ENCODE measurements at regions not wholly inside any gene's neighbourhood (a gene's known extent, or its start where the extent isn't known, plus 50 kb on each side); places are given as distances from the start of the nearest gene placed in this dataset.

DNA sequence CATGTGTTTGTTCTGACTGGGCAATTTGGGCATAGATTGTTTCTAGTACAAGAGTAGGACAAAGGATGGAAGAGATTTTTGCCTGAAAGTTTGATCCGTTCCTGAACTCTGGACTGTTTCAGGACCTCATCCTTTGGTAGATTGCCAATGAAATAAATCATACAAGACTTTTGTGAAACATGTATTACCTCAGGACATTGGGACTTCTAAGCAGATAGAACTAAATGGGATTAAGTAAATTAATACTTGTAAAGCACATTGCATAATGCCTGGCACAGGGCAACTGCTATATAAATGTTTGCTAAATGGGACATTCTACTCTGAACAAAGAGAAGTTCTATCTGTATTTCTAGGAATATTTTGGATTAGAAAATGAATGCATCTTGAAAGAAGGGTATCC, 164.8 kb upstream of the RPS6KA3 start:
- no peak for DNase-seq (ENCODE audit: low read depth)

DNA sequence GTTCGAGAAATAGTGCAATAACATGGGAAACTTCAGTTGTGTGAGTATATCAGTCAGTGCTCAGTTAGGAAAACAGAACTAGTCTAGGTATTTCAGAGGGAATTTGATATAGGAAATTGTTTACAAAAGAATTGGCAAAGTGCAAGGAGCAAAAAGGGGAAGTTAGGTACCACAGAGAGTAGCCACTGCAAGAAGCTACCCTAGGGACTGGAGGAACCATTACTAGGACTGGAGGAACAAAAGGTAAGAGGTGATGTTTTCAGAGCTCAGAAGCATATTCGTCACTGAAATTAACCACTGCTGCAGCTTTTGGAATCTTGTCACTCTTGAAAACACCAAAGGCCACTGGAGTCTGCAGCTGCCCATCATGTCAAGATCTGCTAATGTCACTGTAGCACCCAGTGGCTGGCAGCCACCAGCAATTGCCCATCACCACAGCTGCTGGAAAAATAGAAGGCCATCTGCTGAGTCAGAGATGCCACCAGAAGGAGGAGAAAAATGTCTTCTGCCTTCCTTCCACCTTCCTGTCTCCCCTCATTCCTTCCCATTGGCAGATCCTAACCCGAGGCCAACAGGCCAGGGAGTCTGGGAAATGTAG, 160.6 kb upstream of the RPS6KA3 start:
- DNase-seq (ENCODE audit: low read depth) = no peak

DNA sequence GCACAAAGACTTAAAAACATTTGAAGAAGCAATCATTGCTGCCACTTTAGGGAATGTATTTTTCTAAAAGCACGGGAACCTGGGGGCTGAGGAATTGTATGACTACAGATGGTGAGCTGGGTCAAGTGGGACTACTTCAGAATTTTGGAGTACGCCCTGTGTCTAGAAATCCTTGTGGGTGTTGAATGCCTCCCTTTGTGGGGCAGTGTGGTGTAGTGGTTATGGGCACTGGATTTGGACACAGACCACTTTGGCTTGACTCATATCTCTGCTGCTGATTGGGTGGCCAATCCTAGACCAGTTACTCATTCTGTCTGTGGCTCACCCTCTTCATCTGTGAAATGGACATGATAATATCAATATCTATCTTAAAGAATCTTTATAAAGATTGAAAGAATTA, 155.0 kb upstream of the RPS6KA3 start:
- DNase-seq (ENCODE audit: low read depth) = no peak

DNA sequence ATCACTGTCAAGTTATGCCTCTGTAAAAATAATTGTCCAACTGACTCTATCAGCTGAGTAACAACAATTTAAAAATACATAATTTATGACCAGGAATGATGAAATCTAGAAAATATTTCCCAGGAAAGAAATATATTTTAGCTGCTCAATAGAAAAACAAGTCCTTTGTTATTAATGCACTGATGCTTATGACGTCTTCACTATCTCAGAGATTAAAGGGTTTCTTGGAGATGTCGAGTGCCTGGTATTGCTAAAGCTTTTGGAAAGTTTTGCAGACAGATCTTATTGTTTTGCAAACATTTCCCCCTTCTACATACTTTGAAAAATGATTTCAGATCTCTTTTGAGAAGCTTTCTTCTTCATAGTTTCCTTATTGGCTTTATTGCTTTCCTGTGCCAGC, 154.6 kb upstream of the RPS6KA3 start:
- DNase-seq (ENCODE audit: low read depth) = no peak

DNA sequence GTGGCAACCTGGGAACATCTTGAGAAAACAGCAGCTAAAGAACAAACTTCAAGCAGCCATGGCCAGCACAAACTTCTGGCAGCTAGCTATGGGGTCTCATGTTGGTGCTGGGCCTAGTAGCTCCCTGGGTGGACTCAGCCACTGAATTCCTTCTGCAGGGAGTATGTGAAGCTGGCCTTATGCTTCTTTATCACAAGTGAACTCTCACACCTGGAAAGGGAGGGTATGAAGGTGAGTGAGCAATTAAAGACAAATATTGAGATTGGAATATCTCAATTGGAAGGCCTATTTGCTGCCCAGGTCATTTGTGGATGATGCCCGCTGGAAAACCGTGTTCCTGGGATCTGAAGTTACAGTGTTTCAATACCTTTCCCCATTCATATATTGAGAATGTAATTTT, 153.3 kb upstream of the RPS6KA3 start:
- DNase-seq (ENCODE audit: low read depth) = no peak

DNA sequence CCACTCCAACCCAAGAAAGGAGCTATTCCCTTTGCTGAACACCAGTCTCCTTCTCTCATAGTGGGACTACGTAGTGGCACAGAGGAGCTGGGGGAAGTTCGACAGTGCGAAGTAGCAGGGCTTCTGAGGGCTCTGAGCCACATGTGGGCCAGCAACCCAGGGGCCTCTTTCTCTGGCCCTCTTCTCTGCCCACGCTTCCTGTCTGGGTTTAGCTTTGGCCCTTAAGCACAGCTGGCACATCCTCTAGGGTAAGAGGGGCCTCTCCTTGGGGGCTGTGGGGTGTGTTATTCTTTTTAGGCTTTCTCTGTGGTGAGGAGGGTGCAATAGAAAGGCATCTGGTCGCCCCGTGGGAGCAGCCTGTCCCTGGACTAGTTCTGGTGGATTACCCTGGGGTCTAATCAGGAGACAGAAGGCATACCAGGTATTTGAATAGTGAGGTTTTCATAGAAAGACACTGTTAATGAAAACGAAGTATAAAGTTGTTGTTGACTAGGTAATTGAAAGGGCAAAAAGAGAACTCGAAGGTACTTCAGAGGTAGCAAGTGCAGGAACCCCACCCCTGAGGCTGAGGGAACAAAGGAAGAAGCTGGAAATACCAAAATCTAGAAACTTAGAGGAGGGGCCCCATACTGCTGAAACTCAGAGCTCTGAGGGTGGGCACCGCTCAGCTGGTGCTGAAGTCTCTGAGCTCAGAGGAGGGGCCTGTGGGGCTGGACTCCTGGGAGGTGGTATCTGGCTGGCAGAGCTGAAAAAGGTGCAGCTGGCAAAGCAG, 151.9 kb upstream of the RPS6KA3 start:
- DNase-seq (ENCODE audit: low read depth) = no peak

DNA sequence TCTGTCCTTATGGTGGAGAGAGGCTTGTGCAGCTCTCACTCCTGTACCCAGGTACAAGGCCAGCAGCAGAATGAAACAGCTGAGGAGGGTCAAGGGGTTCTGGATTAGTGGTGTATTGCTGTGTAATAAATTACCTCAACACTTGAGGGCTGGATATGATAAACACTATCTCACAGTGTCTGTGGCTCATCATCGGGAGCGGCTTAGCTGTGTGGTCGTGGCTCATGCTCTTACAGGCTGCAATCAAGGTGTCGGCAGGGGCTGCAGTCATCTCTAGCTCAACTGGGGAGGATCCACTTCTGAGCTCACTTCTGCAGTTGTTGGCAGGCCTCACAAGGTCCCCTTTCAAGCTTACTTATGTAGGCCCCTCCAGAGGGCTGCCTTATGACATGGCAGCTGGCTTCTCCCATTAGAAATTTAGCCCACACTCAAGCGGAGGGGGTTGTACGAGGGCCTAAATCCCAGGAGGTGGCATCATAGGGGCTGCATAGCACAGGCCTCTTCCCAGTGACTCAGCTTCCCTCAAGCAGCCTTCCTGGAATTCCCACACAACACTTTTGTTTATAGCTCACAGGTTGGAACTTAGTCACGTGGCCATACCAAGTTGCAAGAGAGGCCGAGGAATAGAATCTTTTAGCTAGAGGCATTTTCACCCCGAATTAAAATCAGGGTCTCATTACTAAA, 148.2 kb upstream of the RPS6KA3 start:
- no peak for DNase-seq (ENCODE audit: low read depth)

DNA sequence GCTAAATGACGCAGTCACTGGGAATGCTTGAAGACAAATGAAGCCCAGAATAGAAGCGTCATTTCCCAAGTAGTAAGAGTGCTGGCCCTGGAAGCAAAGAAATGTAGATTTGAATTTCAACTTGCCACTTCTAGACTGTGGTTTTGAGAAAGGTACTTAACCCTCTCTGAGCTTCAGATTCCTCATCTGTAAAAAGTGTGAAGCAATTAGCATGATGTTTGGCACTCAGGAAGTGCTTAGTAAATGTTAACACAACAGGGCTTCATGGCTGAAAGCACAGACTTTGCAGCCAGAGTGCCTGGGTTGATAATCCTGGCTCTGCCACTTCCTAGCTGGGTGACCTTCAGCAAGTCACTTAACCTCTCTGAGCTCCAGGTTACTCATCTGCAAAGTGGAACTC, 147.4 kb upstream of the RPS6KA3 start:
- no peak for DNase-seq (ENCODE audit: low read depth)

DNA sequence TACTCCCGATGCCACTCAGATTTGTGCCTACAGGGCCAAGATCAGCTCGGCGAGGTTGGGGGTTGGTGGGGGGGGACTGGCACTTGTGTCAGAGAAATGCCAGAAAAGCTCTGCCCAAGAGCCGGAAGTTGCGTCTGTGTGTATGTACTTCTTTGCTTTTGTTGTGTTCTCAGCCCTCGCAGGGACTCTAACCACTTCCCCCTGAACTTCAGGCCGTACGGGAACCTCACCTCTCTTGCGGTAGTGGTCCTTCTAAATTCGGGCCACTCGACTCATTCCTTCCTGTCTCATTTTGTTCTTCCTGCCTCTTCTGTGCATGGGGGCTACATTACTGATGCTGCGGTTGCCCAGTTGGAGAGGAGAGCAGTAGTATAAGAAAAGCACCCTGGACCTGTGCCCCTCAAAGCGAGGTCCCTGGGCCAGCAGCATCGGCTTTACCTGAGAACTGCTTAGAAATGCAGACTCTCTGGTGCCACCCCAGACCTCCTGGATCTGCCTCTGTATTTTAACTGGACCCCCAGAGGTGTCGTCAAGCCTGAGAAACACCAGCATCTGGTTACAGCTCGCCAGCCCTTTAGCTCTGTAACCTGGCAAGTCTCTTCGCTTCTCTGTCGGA, 146.3 kb upstream of the RPS6KA3 start:
- no peak for DNase-seq (ENCODE audit: low read depth)

DNA sequence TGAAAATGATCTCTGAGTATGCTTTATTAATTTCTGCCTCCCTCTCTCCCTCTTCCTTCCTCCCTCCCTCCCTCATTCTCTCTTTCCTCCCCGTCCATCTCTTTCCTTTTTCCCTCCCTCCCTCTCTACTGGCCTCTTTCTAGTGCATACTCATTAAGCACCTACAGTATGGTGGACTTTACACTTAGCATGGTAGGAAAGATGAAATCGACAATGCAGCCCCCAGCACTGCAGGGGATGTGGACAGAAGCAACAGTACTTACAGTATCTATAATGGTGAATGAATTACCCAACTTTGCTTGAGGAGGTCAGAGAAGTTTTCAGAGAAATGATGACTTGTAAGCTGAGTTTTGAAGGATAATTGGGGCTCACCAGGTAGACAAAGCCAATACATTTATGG, 143.8 kb upstream of the RPS6KA3 start:
- DNase-seq (ENCODE audit: low read depth) = no peak

DNA sequence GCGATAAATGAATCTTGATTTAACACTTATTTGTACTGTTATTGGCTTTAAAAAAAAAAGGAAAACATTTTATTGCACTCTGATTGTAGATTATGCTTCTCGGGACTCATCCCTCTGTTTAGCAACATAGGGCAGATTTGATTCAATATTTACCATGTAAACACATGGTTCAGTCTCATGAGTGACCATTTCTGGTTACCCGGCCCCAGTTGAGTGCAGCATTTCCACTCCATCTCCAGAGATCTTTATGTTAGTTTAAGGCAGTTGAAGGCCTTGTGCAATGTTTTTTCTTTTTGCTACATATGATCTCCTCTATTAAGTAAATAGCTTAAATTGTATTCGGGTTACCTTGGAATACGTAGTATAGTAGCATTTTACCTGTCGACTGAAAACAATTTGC, 143.3 kb upstream of the RPS6KA3 start:
- DNase-seq (ENCODE audit: low read depth) = no peak

DNA sequence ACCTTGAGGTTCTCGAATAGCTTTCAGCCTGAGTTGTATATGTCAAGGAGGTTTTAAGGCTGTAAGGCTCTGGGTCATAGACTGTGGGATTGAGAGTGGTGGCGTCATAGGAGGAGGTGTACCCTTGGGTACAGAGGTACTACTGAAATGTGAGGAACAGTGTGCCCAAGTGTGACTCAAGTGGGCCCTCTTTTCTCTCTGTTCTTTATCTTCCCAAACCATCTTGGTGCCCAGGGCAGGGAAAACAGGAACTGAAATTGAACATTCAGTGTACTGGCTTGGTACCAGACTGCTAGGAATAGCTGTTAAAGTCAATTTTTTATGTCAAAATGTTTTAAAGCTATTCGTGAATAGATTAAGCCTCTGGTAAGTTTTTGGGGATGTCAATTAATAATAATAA, 136.2 kb upstream of the RPS6KA3 start:
- no peak for DNase-seq (ENCODE audit: low read depth)

DNA sequence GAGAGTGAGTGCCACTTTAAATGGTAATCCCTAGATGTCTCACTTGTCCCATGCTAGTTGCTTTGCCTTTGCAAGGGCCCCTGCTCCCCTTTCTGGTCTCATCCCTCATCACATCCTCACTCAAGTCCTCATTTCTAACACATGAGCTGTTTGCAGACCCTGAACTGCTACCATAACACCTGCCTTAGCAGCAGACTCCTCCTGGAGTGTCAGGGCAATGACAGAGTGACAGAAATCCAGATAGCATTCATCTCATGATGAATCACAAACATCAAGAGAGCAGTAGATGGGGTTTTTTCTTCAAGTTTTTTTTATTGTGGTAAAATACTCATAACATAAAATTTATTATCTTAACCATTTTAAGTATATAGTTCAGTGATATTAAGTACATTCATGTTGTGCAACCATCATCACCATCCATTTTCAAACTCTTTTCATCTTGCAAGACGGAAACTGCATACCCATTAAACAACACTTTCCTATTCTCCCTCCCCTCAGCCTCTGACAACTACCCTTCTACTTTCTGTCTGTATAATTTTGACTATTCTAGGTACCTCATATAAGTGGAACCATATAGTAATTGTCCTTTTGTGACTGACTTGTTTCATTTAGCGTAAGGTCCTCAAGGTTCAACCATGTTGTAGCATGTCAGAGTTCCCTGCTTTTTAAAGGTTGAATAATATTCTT, 133.2 kb upstream of the RPS6KA3 start:
- no peak for DNase-seq (ENCODE audit: low read depth)

DNA sequence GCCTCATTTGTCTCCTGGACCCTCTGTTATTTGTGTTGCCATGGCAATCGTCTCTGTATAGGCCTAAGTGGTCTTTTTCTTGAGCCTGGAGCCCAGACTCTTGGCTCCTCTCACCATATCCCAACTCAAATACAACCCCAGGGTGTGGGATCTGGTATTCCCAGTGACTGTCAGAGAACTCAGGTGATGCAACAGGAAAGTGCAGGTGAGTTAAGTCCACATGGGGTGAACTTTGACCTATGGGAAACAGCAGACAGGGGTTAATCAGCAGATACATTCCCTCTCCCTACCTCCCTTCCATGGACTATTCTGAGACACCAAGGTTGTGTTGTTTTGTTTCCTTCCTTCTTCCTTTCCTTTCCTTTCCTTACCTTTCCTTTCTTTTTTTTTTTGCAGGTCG, 130.9 kb upstream of the RPS6KA3 start:
- no peak for DNase-seq (ENCODE audit: low read depth)

DNA sequence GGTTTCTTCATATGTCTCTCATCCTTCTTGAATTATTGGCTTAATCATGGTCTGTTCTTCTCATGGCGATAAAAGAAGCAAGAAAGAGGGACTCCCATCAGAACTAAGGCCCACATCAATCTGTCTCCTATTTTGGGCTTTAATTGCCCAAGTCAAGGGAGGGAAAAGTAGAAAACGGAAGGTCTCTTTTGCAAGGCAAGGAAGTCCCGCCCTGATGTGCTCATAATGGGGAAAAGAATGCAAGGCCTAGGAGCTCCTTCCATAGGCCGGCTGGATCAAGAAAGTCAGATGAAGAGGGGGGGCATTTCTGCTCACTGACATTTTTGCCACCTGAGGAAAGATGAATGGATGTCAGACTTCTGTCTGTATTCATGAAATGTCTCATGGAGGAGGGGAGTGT, 127.7 kb upstream of the RPS6KA3 start:
- DNase-seq (ENCODE audit: low read depth) = no peak

DNA sequence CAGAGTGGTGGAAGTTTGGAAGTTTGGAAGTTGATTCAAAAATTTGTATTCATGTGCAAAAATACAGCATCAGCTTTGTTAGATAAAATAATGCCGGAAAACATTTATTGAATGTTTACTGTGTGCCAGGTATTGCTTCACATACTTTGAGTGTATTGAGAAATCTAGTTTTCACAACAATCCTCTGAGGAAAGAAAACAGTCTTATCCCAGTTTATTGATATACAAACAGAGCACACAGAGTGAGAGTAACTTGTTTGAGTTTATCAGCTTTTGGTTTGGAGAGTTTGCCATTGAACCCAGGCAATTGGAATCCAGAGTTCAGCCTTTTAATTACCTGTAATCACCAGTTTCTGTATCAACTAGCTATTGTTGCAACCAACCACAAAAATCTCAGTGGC, 127.2 kb upstream of the RPS6KA3 start:
- no peak for DNase-seq (ENCODE audit: low read depth)

DNA sequence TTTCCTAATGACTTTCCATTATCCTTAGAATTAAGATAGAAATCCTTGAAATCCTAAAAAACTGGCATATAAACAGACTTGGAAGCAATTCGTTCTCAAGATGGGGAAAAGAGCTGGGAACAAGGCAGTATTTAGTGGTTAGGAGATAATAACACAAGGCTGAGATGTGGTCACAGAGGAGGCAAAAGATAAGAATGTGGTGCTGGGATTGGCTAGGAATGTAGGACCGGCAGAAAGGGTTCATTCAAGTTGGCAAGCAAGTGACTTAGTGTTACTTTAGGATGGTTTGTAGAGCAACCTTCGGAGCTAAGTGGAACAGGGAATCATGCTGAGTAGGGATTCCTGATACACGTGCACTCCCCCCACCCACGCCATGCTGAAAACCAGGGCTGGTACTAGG, 121.9 kb upstream of the RPS6KA3 start:
- DNase-seq (ENCODE audit: low read depth) = no peak

DNA sequence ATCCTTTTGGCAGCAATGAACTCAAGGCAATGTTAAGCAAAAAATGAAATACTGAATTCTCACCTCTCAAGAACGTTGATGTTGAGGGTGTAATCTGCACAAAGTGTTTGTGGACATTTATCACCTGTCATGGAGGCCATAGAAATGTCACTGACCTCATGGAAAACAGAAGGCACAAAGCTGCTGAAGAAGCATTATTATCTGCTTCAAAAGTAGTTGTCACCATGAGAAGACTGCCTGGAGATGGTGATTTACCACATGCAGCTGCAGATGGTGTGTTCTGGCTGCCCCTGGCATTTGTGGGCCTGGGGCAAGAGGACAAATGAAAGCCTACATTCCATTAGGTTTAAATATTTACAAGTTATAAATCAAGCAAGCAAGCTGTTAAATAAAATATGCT, 116.8 kb upstream of the RPS6KA3 start:
- no peak for DNase-seq (ENCODE audit: low read depth)

DNA sequence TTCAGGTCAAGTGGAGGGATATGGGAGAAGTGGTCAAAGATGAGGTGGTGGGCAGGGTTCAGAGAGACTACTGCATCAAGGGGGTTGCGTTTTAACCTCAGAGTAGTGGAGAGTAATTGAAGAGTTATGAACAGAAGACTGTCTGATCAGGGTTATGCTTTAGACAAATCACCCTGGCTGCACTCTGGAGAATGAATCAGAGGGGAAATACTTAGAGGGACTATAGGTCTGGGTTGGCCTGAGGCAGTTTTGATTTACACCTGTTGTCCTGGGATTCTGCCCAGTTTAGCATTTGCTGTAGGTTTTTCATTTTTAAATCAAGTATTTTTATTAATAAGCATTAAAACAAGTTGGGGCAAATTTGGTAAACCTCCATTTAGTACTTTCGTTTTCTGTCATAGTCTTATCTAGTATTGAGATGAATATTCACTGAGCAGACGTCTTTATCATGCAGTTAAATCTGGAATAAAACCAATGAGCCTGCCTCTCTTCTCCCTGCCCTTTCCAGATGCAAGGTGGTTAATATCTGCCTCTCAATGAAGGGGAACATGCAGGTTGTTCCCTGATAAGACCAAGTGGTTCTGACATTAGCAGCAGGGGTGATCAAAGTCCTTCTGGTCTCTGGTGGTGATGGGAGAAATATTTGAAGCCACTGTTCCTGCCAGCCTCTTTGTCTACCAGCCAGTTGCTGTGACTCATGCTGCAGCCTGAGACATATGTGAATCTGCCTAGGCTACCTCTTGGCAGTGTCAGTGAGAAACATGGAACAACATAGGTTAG, 116.0 kb upstream of the RPS6KA3 start:
- no peak for DNase-seq (ENCODE audit: low read depth)

DNA sequence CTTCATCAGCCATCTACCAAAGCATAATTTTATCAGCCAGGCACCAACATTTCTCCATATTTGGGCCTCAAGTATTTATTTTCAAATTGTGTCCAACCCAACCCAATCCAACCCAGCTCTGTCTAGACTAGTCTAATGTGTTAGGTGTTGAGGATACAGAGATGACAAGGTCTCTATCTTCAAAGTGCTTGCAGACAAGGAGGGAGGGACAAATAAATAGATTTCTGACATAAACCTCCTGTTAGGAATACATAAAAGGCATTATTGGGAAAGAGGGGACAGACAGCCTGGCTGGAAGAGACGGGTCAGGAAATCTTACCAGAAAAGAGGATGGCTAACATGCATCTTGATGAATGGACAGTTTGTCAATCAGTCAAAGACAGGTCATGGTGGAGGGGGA, 115.4 kb upstream of the RPS6KA3 start:
- no peak for DNase-seq (ENCODE audit: low read depth)

DNA sequence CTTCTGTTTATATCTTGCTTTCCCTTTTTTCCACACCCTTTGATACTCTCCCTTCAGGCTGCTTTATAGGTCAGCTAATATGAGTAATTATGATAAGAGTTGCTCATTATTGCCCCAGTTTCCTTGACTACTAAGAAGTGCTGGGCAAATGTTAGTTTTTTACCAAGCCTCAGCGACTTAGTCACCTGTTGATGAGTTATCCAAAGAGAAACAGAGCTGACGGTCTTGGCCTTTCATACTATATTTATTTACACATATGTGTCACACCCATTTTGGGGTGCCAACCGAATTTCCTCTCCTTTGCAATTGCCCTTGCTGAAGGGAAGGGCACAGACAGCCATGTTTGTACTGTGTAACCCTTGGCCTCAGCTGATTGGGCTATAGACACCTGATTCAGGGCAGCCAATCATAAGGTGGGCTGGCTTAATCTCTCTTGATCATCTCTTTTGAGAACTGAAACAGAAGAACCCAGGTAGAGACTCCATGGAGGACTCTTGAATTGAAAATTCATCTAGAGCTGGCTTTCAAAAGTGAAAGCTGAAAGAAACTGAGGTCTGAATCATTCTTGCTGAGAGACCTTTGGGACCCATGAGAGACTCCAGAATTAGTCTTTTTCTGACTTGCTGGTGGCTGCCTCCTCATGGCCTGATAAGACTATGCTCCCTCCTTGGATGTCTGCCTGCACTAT, 111.7 kb upstream of the RPS6KA3 start:
- no peak for DNase-seq (ENCODE audit: low read depth)

Data from GM04504 (cell line).